OCI-LY7 (cell line): ENCODE measurements at regions not wholly inside any gene's neighbourhood (a gene's known extent, or its start where the extent isn't known, plus 50 kb on each side); places are given as distances from the start of the nearest gene placed in this dataset.

Source experiments
- BruUV-seq: library from RNA; stranded (reverse); fragments of 400-500 nt; replicated peaks from 2 replicates; lab custom pipeline; 2021; lab: Mats Ljungman, UMichigan
- CTCF ChIA-PET: fragments of 300-600 bp; sonication (Branson Sonifier 250); formaldehyde crosslinking; loops from one replicate; lab custom pipeline; 2022; ENCODE audit warnings: antibody characterized with exemption; ENCODE audit not compliant: unreplicated experiment; lab: Charles Lee
- POLR2A ChIA-PET: fragments of 300-600 bp; sonication (Branson Sonifier 250); formaldehyde crosslinking; loops from one replicate; lab custom pipeline; 2022; ENCODE audit warnings: antibody characterized with exemption; lab: Charles Lee
- DNase-seq: peaks from one replicate; pipeline ENCODE4 v3.0.0-alpha.2; 2015; ENCODE audit warnings: low spot score
- H2AFZ ChIP-seq: fragments of 200-600 bp; sonication (generic), shearing (Covaris generic); 2 replicates; pipeline ENCODE4 v1.6.1; 2014; ENCODE audit warnings: mild to moderate bottlenecking, antibody characterized with exemption, low read length, moderate library complexity
- H3K27ac ChIP-seq: fragments of 200-600 bp; sonication (generic); 2 replicates; pipeline ENCODE4 v1.5.1; 2014; ENCODE audit warnings: mixed run types, low read depth, mild to moderate bottlenecking, moderate library complexity, low read length, inconsistent platforms; ENCODE audit not compliant: poor library complexity, severe bottlenecking
- H3K36me3 ChIP-seq: fragments of 200-600 bp; sonication (generic); 2 replicates; pipeline ENCODE4 v1.6.1; 2014; ENCODE audit warnings: mild to moderate bottlenecking, antibody characterized with exemption, low read length, moderate library complexity, mixed read lengths; ENCODE audit not compliant: insufficient read depth
- H3K4me1 ChIP-seq: fragments of 200-600 bp; sonication (generic); 2 replicates; pipeline ENCODE4 v1.5.1; 2014; ENCODE audit warnings: mild to moderate bottlenecking, low read length; ENCODE audit not compliant: insufficient read depth, poor library complexity, severe bottlenecking
- H3K4me2 ChIP-seq: fragments of 200-600 bp; sonication (generic); 2 replicates; pipeline ENCODE4 v1.6.1; 2014; ENCODE audit warnings: mild to moderate bottlenecking, low read length
- H3K4me3 ChIP-seq: fragments of 200-600 bp; sonication (generic); 2 replicates; pipeline ENCODE4 v1.5.1; 2014; ENCODE audit warnings: mild to moderate bottlenecking, low read depth, low read length; ENCODE audit not compliant: poor library complexity, severe bottlenecking
- H3K79me2 ChIP-seq: fragments of 200-600 bp; sonication (generic); 2 replicates; pipeline ENCODE4 v1.6.1; 2016; ENCODE audit warnings: low read depth, mild to moderate bottlenecking, low read length, moderate library complexity, mixed read lengths; ENCODE audit not compliant: insufficient read depth
- H3K9me2 ChIP-seq: fragments of 200-600 bp; sonication (generic); 2 replicates; pipeline ENCODE4 v1.6.1; 2016; ENCODE audit warnings: mild to moderate bottlenecking, low read length, mixed read lengths; ENCODE audit not compliant: insufficient read depth
- H3K9me3 ChIP-seq: fragments of 200-600 bp; sonication (generic); 2 replicates; pipeline ENCODE4 v1.6.1; 2014; ENCODE audit warnings: mild to moderate bottlenecking, mixed run types, low read length, mixed read lengths
- H4K20me1 ChIP-seq: fragments of 200-600 bp; sonication (generic); 2 replicates; pipeline ENCODE4 v1.6.1; 2014; ENCODE audit warnings: mild to moderate bottlenecking, antibody characterized with exemption, low read length, moderate library complexity, mixed read lengths; ENCODE audit not compliant: insufficient read depth
- EZH2phosphoT487 ChIP-seq: fragments of 200-600 bp; sonication (generic); IDR thresholded peaks from 2 replicates; pipeline ENCODE4 v1.6.1; 2018; ENCODE audit warnings: low read depth, borderline replicate concordance, mild to moderate bottlenecking, mixed run types, antibody characterized with exemption, low read length, moderate library complexity, mixed read lengths
- intact Hi-C: fragments of 100-400 bp; cut with micrococcal nuclease; formaldehyde crosslinking; loops from one replicate; pipeline ENCODE4 v1.10.0; 2022; ENCODE audit not compliant: unreplicated experiment
- TF ChIP-seq, protein P1 (sequence below): fragments of 200-600 bp; sonication (generic); conservative IDR thresholded peaks from 2 replicates; pipeline ENCODE4 v1.5.1; 2014; ENCODE audit warnings: mild to moderate bottlenecking, antibody characterized with exemption, low read length, moderate library complexity, mixed read lengths

DNA sequence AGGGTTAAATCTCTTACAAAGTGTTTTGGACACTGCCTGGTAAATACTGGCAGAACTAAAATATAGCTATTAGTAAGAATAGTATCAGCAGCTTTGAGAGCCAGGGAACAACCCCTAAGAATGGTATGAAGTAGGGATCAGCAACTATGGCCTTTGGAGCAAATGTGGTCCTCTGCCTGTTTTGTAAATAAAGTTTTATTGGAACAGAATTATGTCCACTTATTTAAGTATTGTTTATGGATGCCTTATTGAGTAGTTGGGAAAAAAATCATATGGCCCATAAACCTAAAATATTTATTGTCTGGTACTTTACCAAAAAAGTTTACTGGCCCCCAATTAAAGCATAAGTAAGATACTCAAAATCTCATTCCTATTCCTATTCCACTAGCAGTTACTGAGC, 182.2 kb downstream of the PALM2AKAP2 start:
- Histone ChIP-seq H3K27ac (no peak overlapping the region), H3K9me2 (no peaks in the 10 kb centered on the region), H3K4me2 (no peak overlapping the region), H3K4me3 (no peak overlapping the region), H2AFZ (peak overlapping the region; percentile 38; the same call in 1 of the 2 replicates), H3K79me2 (no peaks in the 10 kb centered on the region), H3K36me3 (no peaks in the 10 kb centered on the region), H4K20me1 (no peaks in the 10 kb centered on the region), H3K4me1 (peaks cover 84% of the 10 kb centered on the region), H3K9me3 (no peaks in the 10 kb centered on the region)
- no TSS peak for BruUV-seq
- TF ChIP-seq, protein P1, sequence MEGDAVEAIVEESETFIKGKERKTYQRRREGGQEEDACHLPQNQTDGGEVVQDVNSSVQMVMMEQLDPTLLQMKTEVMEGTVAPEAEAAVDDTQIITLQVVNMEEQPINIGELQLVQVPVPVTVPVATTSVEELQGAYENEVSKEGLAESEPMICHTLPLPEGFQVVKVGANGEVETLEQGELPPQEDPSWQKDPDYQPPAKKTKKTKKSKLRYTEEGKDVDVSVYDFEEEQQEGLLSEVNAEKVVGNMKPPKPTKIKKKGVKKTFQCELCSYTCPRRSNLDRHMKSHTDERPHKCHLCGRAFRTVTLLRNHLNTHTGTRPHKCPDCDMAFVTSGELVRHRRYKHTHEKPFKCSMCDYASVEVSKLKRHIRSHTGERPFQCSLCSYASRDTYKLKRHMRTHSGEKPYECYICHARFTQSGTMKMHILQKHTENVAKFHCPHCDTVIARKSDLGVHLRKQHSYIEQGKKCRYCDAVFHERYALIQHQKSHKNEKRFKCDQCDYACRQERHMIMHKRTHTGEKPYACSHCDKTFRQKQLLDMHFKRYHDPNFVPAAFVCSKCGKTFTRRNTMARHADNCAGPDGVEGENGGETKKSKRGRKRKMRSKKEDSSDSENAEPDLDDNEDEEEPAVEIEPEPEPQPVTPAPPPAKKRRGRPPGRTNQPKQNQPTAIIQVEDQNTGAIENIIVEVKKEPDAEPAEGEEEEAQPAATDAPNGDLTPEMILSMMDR: no peak
- no peak for TF ChIP-seq EZH2phosphoT487
- intact Hi-C loops: no loop called here
- DNase-seq: no peak
- POLR2A ChIA-PET: interaction anchor here (1.2 to 12.3 kb wide), 6 partner anchors 10 to 186 kb away, joined by 3 to 358 read pairs (median 5); no protein-coding TSS in a partner anchor
- CTCF ChIA-PET: no interaction called here

DNA sequence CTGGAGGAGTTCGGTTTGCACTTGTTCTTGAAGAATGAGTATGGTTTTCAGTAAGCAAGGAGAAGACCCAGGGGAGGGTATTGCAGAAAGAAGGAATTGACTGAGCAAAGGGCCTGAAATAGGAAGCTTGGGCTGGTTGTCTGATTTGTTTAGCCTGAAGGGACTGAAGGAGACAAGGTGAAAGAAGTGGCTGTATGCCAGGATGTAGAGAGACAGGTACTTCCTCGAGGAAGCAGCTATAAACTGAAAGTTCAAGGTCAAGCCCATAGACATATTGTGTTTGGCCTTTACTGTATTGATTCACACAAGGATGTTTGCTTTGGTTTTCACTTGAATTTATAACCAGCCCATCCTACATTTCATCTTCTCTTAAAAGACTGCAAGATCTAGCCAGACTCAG, 183.1 kb downstream of the PALM2AKAP2 start:
- no peaks in the 10 kb centered on the region for H3K9me2 ChIP-seq
- ChIA-PET POLR2A (interaction anchor here (0.7 to 12.3 kb wide), 10 partner anchors 6 to 185 kb away, joined by 3 to 358 read pairs (median 4); no protein-coding TSS in a partner anchor), CTCF (interaction anchor here (0.8 to 1.1 kb wide), 3 partner anchors 18 to 171 kb away, joined by 3 to 8 read pairs (median 4); no protein-coding TSS in a partner anchor)
- H2AFZ ChIP-seq: peak overlapping the region; percentile 71; the same call in 1 of the 2 replicates
- no peaks in the 10 kb centered on the region for H3K79me2 ChIP-seq
- peaks cover 87% of the 10 kb centered on the region for H3K4me1 ChIP-seq
- no peaks in the 10 kb centered on the region for H4K20me1 ChIP-seq
- peak overlapping the region; percentile 26 for H3K27ac ChIP-seq
- no TSS peak for BruUV-seq
- intact Hi-C loops: no loop called here
- peak; percentile 59 for DNase-seq
- TF ChIP-seq, protein P1: no peak
- TF ChIP-seq EZH2phosphoT487: no peak
- H3K4me3 ChIP-seq: no peak overlapping the region
- H3K36me3 ChIP-seq: no peaks in the 10 kb centered on the region
- no peaks in the 10 kb centered on the region for H3K9me3 ChIP-seq
- peak overlapping the region; percentile 44 for H3K4me2 ChIP-seq
